Anterior cingulate cortex (tissue), 58 donors: ENCODE measurements at regions not wholly inside any gene's neighbourhood (a gene's known extent, or its start where the extent isn't known, plus 50 kb on each side); places are given as distances from the start of the nearest gene placed in this dataset.

Source experiments
- DNase-seq, 58 donors: peaks; one replicate each; lab custom pipeline; 2025; lab: John Stamatoyannopoulos, UW

- DNase-seq, result no peak
Observed at GRCh38 chr3:194246709-194247349, 104.3 kb downstream of the CPN2 start.

- no peak for DNase-seq
Observed at GRCh38 chr3:194247350-194247740, 103.8 kb downstream of the CPN2 start.

GRCh38 chr3:194249323-194250097 is 101.6 kb downstream of the CPN2 start:
- DNase-seq, result no peak

GRCh38 chr3:194250098-194251002 is 100.8 kb downstream of the CPN2 start:
- DNase-seq, result peak in 2 of 58 donors; percentile 3 to 12

- no peak for DNase-seq
Observed at GRCh38 chr3:194251007-194251406, 100.1 kb downstream of the CPN2 start.

GRCh38 chr3:194251461-194251860 is 99.7 kb downstream of the CPN2 start:
- no peak for DNase-seq

GRCh38 chr3:194251891-194252560 is 99.1 kb downstream of the CPN2 start:
- DNase-seq, result no peak

GRCh38 chr3:194253270-194253669 is 97.9 kb downstream of the CPN2 start:
- DNase-seq, result no peak

- DNase-seq, result no peak
Observed at GRCh38 chr3:194254040-194254439, 97.1 kb downstream of the CPN2 start.

GRCh38 chr3:194255252-194256039 is 95.7 kb downstream of the CPN2 start:
- peak in 2 of 58 donors; percentile 12 to 15 for DNase-seq

- no peak for DNase-seq
Observed at GRCh38 chr3:194256040-194256945, 94.8 kb downstream of the CPN2 start.

GRCh38 chr3:194257151-194257621 is 93.9 kb downstream of the CPN2 start:
- DNase-seq, result no peak

- DNase-seq, result no peak
Observed at GRCh38 chr3:194257916-194258668, 93.0 kb downstream of the CPN2 start.

- DNase-seq, result no peak
Observed at GRCh38 chr3:194259982-194260766, 91.0 kb downstream of the CPN2 start.

- DNase-seq, result no peak
Observed at GRCh38 chr3:194261581-194262063, 89.5 kb downstream of the CPN2 start.

GRCh38 chr3:194262176-194262924 is 88.8 kb downstream of the CPN2 start:
- no peak for DNase-seq
